ENCODE measurements at regions not wholly inside any gene's neighbourhood (a gene's known extent, or its start where the extent isn't known, plus 50 kb on each side); places are given as distances from the start of the nearest gene placed in this dataset.

DNA sequence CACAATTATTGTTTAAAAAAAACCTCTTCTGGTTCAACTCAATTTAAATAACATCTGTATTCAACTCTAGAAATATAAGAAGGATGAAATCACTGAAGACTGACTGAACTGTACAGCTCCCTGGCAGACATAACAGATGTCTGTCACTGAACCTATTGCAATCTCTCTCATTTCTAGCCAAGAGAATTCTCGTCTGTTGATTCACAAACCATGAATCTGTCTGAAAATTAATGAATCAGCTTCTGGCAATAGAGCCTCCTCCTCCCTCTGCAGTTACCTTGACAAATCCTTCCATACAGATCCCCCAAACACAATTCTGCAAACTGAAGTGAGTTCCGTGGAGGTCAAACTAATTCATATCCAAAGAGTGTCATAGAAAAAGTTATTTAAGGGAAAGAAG is 561.4 kb downstream of the PYDC2 start:
- Mint-ChIP-seq H3K4me1 (no peaks in the 10 kb centered on the region), H3K27ac (no peak overlapping the region), H3K9me3 (peaks cover 0 to 4% of the 10 kb centered on the region in 2 donors), H3K27me3 (no peaks in the 10 kb centered on the region), H3K4me3 (no peak overlapping the region)
- ATAC-seq = no peak
- DNase-seq = no peak

DNA sequence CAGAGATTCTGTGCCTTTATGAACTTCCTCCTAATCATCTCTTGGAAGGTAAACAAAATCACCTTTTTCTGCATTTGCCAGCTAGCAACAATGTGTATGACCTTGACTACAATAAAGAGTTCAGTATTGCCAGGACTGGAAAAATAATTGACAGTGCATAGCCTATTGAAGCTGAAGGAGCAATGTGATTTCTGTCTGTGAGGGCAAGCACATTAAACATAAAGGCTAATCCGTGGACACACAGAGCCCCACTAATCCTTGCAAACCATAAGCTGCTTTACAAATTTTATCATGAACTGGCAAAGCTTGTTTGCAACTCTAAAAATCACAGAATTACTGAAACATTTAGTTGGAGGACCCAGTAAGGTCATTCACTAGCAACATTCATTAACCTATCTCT is 563.8 kb downstream of the PYDC2 start:
- Mint-ChIP-seq H3K4me3 (no peak overlapping the region), H3K4me1 (no peaks in the 10 kb centered on the region), H3K9me3 (peaks cover 0 to 4% of the 10 kb centered on the region in 2 donors), H3K27ac (no peak overlapping the region), H3K27me3 (no peaks in the 10 kb centered on the region)
- DNase-seq (no peak), ATAC-seq (no peak)

DNA sequence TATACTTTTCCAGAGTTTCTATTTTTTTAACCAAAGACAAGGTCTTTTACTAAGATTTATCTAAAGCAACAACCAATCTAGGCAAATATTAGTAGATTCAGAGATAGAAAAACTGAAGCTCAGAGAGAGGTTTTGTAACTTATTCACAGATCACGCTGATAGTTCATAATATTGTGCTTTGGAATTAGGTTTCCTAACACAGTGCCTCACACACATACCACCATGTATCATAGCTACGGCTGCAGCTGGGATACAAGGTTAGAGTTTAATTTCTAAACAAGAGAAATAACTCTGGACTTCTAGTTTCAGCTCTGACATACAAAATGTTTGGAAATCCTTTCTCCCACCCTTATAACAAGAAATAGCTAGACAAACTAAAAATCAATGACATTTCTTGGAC is 565.7 kb downstream of the PYDC2 start:
- H3K4me1 Mint-ChIP-seq = no peaks in the 10 kb centered on the region
- H3K4me3 Mint-ChIP-seq = no peak overlapping the region
- no peak overlapping the region for H3K27ac Mint-ChIP-seq
- peaks cover 0 to 4% of the 10 kb centered on the region in 2 donors for H3K9me3 Mint-ChIP-seq
- DNase-seq (no peak), ATAC-seq (no peak)
- H3K27me3 Mint-ChIP-seq = no peaks in the 10 kb centered on the region

DNA sequence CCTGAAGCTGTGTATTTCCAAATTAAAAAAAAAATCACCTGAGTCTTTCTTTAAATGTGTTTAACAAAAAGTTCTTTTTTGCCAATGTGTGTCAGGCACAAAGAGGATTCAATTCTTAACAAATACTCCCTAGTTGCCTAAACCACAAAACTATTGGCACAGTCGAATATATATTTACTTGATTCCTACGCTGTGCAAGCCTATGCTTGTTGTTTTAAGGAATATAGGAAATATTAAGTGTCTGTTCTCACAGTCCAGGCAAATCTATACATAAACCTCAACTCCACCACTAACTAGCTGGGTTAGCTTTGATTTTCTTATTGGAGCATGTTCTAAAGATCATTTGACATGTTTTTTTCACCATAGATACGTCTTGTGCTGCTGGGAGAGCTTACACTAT is 571.0 kb downstream of the PYDC2 start:
- ATAC-seq (no peak), DNase-seq (no peak)
- peaks cover 0 to 9% of the 10 kb centered on the region in 2 donors for H3K9me3 Mint-ChIP-seq
- no peak overlapping the region for H3K27ac Mint-ChIP-seq
- H3K4me3 Mint-ChIP-seq = no peak overlapping the region
- H3K4me1 Mint-ChIP-seq = no peaks in the 10 kb centered on the region
- no peaks in the 10 kb centered on the region for H3K27me3 Mint-ChIP-seq

DNA sequence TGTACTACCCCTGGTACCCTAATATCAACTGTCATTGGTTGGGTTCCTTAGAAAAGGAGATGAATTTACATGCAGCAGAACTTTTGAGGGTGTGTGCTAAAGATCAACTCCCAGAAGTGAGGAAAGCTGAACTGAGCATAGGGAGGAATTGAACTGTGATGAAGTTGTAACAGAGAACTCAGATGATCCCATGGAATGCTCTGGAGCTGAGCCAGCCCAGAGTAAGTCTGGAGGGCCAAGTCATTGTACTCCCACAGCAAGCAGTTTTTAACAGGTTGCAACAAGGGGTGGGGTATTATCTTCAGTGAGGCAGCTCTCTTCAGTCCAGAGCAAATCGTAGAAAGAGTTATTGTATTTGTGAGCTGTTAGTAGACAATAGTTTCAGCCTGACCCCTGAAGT is 572.3 kb downstream of the PYDC2 start:
- no peak overlapping the region for H3K27ac Mint-ChIP-seq
- DNase-seq = no peak
- no peak overlapping the region for H3K4me3 Mint-ChIP-seq
- no peaks in the 10 kb centered on the region for H3K4me1 Mint-ChIP-seq
- ATAC-seq = no peak
- H3K27me3 Mint-ChIP-seq = no peaks in the 10 kb centered on the region
- peaks cover 0 to 9% of the 10 kb centered on the region in 2 donors for H3K9me3 Mint-ChIP-seq

DNA sequence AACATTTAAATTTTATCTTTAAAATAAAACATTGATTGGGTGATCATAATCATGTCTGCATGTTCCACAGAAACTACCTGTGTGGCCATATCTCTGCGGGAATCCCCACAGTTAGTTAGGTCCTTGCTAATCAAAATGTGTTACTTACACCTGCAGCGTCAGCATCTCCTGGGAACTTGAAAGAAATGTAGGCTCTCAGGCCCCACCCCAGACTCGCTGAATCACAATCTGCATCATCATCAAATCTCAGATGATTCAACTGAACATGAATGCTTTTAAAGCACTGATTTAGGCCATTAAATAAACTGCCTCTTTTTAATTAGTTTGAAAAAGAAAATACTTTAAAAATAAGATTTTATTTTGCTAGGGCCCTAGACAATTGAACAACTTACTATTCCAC is 577.8 kb downstream of the PYDC2 start:
- ATAC-seq = no peak
- Mint-ChIP-seq H3K9me3 (peaks cover 0 to 9% of the 10 kb centered on the region in 2 donors), H3K27me3 (no peaks in the 10 kb centered on the region), H3K4me1 (no peaks in the 10 kb centered on the region), H3K4me3 (no peak overlapping the region), H3K27ac (no peak overlapping the region)
- DNase-seq = no peak

DNA sequence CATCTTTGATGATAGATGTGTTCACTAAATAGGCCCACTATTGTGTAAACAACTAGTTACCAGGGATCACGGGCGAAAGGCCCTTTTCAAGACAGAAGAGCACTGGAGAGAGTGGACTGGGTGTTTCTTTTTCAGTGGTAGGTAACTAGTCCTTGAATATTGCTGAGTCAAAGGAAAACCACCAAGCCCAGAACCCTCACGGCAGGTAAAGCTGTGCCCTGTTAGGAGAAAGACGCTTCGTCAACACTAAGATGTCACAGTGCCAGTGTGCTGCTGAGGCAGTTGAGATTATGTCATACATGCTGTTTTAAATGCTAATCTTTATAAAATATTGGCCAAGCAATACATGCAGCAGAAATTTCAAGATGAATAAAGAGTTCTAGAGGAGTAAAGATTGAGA is 578.6 kb downstream of the PYDC2 start:
- H3K9me3 Mint-ChIP-seq = peaks cover 0 to 9% of the 10 kb centered on the region in 2 donors
- no peaks in the 10 kb centered on the region for H3K4me1 Mint-ChIP-seq
- H3K4me3 Mint-ChIP-seq = no peak overlapping the region
- ATAC-seq (no peak), DNase-seq (no peak)
- no peak overlapping the region for H3K27ac Mint-ChIP-seq
- no peaks in the 10 kb centered on the region for H3K27me3 Mint-ChIP-seq

DNA sequence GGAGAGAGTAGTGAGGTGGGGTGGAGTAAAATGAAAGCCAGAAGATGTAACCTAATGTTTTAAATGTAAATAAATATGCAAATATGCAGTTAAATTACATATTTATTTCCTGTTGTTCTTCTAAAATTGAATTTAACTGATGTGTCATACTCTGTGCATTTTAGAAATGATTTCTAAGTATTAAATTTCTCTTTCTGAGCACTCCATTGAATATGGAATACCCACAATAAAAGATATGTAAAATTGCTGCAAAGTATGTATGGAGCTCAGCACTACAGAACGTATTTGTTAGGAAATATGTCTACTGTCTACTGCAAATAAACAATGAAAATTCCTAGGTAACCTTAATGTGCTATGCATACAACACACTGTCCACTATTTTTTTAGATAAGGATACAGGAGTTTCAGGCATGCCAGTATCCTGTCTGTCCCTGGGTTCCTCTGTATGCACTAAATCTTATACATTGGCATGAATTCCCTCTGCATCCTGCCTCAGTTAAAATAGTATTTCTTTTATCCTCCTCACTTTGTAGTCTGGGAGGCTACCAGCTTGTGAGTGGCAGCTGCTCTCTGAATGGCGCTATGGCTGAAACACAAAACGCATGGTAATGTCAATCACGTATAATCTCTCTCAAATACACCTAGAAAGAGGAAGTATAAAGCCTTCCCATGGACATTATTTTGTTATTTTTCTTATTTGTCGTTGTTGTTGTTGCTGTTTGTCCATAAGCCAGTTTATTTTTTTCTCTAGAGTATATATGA is 579.5 kb downstream of the PYDC2 start:
- H3K27me3 Mint-ChIP-seq = no peaks in the 10 kb centered on the region
- no peak for ATAC-seq
- DNase-seq = no peak
- no peak overlapping the region for H3K4me3 Mint-ChIP-seq
- peaks cover 0 to 17% of the 10 kb centered on the region in 2 donors for H3K9me3 Mint-ChIP-seq
- H3K4me1 Mint-ChIP-seq = no peaks in the 10 kb centered on the region
- no peak overlapping the region for H3K27ac Mint-ChIP-seq

DNA sequence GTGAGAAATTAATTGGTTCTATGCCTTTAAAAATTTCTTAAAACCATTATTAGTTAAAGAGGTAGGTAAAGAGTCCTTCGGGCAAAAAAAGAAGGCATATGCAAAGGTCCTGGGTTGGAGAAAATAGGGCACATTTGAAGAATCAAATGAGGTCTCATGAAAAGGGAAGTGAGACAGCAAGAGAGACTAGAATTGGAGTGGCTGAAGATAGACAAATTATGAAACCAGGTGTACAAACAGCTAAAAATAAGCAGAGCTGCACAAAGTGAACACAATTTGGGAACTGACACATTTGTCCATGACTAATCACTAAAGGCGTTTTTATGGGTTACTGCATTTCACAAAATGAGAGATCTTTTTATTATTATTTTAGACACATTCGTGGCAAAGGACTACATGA is 581.2 kb downstream of the PYDC2 start:
- Mint-ChIP-seq H3K27me3 (no peaks in the 10 kb centered on the region), H3K9me3 (peaks cover 0 to 22% of the 10 kb centered on the region in 2 donors), H3K4me1 (no peaks in the 10 kb centered on the region), H3K4me3 (no peak overlapping the region), H3K27ac (no peak overlapping the region)
- no peak for DNase-seq
- no peak for ATAC-seq

DNA sequence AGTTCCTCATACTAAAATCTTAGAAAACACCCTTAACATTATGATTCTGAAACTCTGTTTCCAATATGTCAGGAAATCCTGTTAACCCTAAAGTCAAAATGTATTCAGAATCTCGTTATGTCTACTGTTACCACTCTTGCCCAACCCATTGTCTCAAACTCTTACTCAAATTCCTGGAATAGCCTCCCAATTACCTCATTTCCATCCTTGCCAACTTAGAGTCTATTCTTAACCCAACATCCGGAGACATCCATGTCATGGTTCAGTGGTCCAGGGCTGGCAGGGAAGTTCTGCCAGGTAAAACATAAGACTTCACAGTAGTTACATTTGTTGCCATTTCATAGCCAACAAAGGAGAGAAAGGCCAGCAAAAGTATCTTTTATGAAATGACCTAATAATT is 593.9 kb downstream of the PYDC2 start:
- Mint-ChIP-seq H3K4me3 (no peak overlapping the region), H3K27ac (no peak overlapping the region), H3K4me1 (no peaks in the 10 kb centered on the region), H3K9me3 (peaks cover 14 to 15% of the 10 kb centered on the region in 2 donors), H3K27me3 (no peaks in the 10 kb centered on the region)
- DNase-seq (no peak), ATAC-seq (no peak)

DNA sequence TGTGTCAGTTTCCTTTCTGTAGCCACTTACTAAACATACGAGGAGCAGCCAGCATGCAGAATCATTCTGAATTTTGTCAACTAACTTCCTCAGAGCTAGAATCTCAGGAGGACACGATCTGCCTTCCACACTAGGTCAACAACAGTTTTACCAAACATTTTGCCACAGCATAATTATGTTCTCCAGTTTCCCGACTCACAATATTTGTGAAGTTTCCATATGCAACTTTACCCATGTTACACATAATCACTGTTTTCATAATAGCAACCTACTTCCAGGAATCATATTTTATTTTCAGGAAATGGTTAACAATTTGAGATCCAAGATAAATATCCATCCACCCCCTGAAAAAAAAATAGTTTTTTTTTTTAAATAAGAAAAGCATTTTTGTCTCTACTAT is 595.0 kb downstream of the PYDC2 start:
- H3K27me3 Mint-ChIP-seq = no peaks in the 10 kb centered on the region
- no peak for ATAC-seq
- no peaks in the 10 kb centered on the region for H3K4me1 Mint-ChIP-seq
- no peak for DNase-seq
- H3K9me3 Mint-ChIP-seq = peaks cover 14 to 15% of the 10 kb centered on the region in 2 donors
- H3K27ac Mint-ChIP-seq = no peak overlapping the region
- no peak overlapping the region for H3K4me3 Mint-ChIP-seq

DNA sequence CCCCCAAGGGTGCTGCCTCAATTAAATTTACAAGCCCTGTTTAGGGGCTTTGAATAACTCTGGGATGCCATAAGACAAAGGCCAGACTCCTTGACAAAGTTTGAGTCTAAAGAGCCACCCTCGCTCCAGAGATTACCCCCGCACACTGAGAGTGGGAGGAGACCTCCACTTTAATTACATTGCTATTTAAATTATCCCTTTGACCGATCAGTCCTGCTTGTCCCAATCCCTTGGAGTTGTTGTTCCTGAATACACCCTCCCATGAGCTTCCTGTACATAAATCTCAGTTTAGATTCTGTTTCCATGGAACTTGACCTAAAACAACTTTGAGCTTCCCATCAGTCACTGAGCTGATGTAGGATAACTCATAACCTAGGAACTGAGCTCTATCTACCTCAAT is 596.3 kb downstream of the PYDC2 start:
- Mint-ChIP-seq H3K4me1 (no peaks in the 10 kb centered on the region), H3K9me3 (peaks cover 11 to 14% of the 10 kb centered on the region in 2 donors), H3K27me3 (no peaks in the 10 kb centered on the region), H3K4me3 (no peak overlapping the region), H3K27ac (no peak overlapping the region)
- ATAC-seq = no peak
- DNase-seq = no peak

DNA sequence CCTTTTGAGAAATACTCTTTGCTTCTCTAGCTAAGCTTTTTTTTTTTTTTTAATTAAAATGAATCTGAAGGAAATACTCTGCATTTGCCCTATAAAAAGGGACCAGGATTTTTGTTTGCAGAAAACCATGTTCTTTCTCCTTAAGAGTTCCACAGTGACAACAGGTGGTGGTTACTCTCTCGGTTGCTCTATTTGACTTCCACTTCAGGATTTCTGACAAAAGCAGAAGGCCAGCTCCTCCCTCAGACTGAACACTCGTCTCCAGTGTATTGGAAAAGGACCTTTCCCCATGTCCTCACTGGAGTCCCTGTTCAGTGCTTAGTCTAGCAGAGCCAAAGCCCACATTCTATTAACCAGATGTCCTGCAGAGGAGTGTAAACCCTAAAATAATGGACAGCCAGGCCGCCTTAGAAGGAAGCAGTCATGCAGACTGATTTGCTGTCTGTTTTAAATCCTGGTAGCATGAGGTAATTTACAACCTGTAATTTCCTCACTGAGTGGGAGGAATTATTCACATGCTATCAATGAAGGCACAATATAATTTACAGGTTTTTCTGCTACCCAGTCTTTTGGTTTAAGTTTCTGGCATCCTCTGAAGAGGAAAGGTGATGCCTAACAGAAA is 599.3 kb downstream of the PYDC2 start:
- H3K9me3 Mint-ChIP-seq = peaks cover 7 to 8% of the 10 kb centered on the region in 2 donors
- DNase-seq (no peak), ATAC-seq (no peak)
- no peaks in the 10 kb centered on the region for H3K27me3 Mint-ChIP-seq
- H3K4me1 Mint-ChIP-seq = no peaks in the 10 kb centered on the region
- no peak overlapping the region for H3K27ac Mint-ChIP-seq
- H3K4me3 Mint-ChIP-seq = no peak overlapping the region

DNA sequence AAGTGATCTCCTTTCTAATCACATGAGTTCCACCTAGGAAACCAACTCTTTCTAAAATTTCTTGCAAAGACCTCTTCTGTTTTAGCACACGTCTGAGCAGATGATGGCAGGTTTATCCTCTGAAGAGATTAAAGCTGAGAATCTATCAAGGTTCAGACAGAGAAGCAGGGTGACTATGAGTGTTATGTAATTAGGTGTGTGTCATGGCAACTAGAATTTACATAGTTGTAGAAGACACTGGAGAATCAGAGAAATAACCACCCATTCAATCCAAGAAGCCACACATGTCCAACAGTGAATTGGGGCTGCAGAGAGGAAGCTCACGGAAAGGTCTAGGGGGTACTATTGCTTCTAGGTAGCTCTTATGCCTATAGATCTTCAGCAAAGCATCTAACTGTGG is 600.5 kb downstream of the PYDC2 start:
- Mint-ChIP-seq H3K27ac (no peak overlapping the region), H3K27me3 (no peaks in the 10 kb centered on the region), H3K9me3 (no peaks in the 10 kb centered on the region), H3K4me1 (no peaks in the 10 kb centered on the region), H3K4me3 (no peak overlapping the region)
- no peak for ATAC-seq
- no peak for DNase-seq

DNA sequence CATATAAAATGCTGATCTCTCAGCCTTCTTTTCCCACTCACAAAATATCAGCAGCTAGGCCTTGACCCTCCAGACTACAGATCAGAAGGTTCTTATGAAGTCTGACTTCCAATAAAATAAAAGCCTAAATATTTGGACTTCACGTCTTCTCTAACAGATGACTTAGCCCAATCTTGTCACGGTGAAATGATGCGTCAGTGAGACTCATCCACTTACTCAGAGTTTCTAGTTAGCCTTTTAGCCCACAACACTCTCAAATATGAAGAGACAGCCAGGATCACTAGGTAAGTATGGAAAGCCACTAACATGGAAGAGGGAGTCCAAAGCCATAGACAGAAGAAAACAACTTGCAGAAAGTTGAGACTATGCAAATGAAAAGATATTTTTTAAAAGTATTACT is 601.2 kb downstream of the PYDC2 start:
- DNase-seq (no peak), ATAC-seq (no peak)
- Mint-ChIP-seq H3K27ac (no peak overlapping the region), H3K4me1 (no peaks in the 10 kb centered on the region), H3K27me3 (no peaks in the 10 kb centered on the region), H3K4me3 (no peak overlapping the region), H3K9me3 (no peaks in the 10 kb centered on the region)

DNA sequence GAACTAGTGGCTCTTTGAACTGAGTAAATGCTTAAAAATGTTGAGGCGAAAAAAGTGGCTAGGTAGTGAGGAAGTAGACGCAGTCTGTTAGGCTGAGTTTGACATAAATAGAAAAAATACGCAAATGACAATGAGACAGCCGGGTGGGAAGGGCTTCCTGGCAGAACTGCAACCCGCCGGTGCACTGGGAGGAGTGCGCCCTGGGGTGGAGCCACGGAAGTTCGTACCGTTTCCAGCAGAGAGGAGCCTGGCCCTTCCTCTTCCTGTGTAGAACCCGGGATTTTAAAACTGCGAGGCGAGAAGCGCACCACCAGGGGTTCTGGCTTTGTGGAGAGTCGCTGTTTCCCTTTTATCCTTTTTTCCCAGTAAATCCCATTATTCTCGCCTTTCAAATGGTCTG is 602.6 kb downstream of the PYDC2 start:
- DNase-seq (no peak), ATAC-seq (no peak)
- no peak overlapping the region for H3K4me3 Mint-ChIP-seq
- no peaks in the 10 kb centered on the region for H3K4me1 Mint-ChIP-seq
- no peaks in the 10 kb centered on the region for H3K27me3 Mint-ChIP-seq
- no peak overlapping the region for H3K27ac Mint-ChIP-seq
- H3K9me3 Mint-ChIP-seq = peaks cover 0 to 7% of the 10 kb centered on the region in 2 donors

DNA sequence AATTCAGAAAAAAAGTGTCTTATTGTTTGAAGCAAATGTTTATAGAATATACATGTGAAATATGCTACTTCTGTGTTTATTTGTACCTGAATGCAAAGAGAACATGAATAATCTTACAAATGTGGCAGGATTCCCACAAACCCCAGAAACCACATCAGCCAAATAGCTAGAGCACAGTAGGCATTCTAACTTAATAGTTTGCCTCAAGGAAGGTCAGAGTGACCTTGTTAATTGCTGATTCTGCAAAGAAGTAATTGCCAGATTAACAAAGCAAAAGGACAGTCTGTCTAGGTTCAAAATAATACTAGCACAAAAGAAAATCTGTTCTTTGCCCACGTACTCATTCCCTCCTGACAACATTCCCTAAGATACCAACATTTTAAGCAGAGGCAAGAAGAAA is 604.0 kb downstream of the PYDC2 start:
- Mint-ChIP-seq H3K27ac (no peak overlapping the region), H3K4me1 (no peaks in the 10 kb centered on the region), H3K27me3 (no peaks in the 10 kb centered on the region), H3K9me3 (peaks cover 0 to 7% of the 10 kb centered on the region in 2 donors), H3K4me3 (no peak overlapping the region)
- ATAC-seq (no peak), DNase-seq (no peak)

Data from stimulated activated naive CD8-positive, alpha-beta T cell treated with anti-CD3 and anti-CD28 coated beads, Interleukin-15, amount 100 ng/mL, for 72 hours (primary cell).